ENCODE measurements at regions not wholly inside any gene's neighbourhood (a gene's known extent, or its start where the extent isn't known, plus 50 kb on each side); places are given as distances from the start of the nearest gene placed in this dataset.

GRCh38 chr4:19386786-19387185, 864.9 kb upstream of the SLIT2 start:
- TF ChIP-seq EZH2 (IDR thresholded peaks at IDR 0.05; ENCODE audit: borderline replicate concordance, low read length) (no peak), CTCF (conservative IDR thresholded peaks at IDR 0.05 in 1 of 2, IDR thresholded peaks at IDR 0.05 in 1 of 2; ENCODE audit: extremely low read depth in 1 of 2, insufficient read depth in 1 of 2, low read depth in 1 of 2, low read length in 2 of 2) (no peak)
